ENCODE measurements at regions not wholly inside any gene's neighbourhood (a gene's known extent, or its start where the extent isn't known, plus 50 kb on each side); places are given as distances from the start of the nearest gene placed in this dataset.
A peak's percentile ranks its signal among the peaks of the same experiment; 100 is the strongest.

DNA sequence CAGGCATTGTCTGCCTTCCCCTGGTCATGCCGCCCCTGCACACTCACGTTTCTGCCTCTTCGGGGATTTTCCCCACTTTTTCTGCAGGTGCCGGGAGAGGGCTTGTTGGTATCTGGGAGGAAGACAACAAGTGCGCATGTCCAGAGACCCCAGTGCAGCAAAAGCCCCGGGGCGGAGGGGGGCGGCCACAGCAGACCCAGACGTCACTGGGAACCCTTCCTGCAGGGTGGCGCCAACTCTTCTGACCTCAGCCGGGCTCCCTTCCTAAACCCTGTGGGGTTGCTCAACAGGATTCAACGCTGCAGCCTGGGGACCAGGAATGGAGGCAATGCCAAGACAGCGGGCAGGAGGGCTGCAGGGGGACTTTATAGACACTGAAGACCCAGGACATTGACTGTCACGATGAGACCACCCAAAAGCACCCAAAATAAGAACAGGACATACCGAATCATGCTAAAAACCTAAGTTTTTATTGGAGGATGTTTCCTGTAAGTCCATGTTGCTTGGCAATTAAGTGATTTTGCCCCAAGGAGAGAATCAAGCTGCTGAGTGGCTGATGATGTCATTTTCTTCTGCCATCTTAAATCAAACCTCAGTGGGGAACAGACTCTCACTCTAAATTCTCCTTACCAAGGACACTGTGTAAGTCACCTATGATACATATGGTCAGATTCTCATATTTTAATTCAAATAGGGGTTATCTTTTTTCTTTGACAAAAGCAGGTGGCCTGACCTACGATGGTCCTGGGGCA, 62.9 kb upstream of the SIMC1 start:
- Histone ChIP-seq H3K4me3 (ENCODE audit: low read depth, low read length) (no peak overlapping the region), H3K36me3 (no peaks in the 10 kb centered on the region), H3K27ac (no peak overlapping the region), H3K9me3 (ENCODE audit: severe bottlenecking) (peaks cover 2% of the 10 kb centered on the region), H3K27me3 (ENCODE audit: insufficient read depth, low read depth, severe bottlenecking) (no peaks in the 10 kb centered on the region)
- no peak for DNase-seq
- TF ChIP-seq, protein P1, sequence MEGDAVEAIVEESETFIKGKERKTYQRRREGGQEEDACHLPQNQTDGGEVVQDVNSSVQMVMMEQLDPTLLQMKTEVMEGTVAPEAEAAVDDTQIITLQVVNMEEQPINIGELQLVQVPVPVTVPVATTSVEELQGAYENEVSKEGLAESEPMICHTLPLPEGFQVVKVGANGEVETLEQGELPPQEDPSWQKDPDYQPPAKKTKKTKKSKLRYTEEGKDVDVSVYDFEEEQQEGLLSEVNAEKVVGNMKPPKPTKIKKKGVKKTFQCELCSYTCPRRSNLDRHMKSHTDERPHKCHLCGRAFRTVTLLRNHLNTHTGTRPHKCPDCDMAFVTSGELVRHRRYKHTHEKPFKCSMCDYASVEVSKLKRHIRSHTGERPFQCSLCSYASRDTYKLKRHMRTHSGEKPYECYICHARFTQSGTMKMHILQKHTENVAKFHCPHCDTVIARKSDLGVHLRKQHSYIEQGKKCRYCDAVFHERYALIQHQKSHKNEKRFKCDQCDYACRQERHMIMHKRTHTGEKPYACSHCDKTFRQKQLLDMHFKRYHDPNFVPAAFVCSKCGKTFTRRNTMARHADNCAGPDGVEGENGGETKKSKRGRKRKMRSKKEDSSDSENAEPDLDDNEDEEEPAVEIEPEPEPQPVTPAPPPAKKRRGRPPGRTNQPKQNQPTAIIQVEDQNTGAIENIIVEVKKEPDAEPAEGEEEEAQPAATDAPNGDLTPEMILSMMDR (IDR thresholded peaks at IDR 0.05; ENCODE audit: low read depth, low read length), result no peak

DNA sequence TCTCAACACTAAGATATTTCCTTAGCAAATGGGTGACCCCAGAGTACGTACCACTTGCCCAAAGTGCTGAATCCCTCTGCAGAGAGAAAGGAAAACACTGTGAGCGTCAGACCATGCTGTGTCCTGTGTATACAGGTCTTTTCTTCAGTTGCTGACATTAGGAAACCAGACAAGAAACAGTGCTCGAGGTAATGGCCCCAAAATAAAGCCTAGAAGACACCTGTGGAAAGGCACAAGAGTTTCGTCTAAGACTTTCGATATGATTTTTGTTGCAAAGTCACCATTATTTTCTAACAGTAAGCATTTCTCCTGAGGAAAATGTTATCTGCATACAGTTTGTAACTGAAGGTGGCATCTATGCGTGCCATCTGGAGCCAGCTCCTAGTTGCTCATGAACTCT, 62.0 kb upstream of the SIMC1 start:
- Histone ChIP-seq H3K36me3 (no peaks in the 10 kb centered on the region), H3K4me3 (ENCODE audit: low read depth, low read length) (no peak overlapping the region), H3K27ac (no peak overlapping the region), H3K9me3 (ENCODE audit: severe bottlenecking) (peaks cover 2% of the 10 kb centered on the region), H3K27me3 (ENCODE audit: insufficient read depth, low read depth, severe bottlenecking) (no peaks in the 10 kb centered on the region)
- TF ChIP-seq, protein P1 (IDR thresholded peaks at IDR 0.05; ENCODE audit: low read depth, low read length), result no peak
- no peak for DNase-seq

DNA sequence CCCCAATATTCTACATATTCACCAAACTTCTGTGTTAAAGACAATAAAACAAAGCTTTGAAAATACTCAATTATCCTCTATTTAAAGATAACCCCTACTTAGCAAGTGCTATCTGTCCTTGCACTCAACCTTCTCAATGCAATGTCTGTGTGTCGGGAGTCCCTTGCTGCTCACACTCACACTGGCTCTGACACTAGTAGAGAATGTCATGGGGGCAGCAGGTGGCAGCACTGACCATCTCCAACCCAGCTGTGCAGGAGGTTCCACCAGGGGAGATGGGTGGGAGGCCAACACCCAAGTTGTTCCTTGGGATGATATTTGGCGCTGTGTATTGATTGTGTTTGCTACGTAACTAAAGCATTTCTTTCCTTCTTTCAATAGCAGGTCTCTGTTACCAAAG, 59.4 kb upstream of the SIMC1 start:
- TF ChIP-seq, protein P1 (IDR thresholded peaks at IDR 0.05; ENCODE audit: low read depth, low read length), result peak; percentile 36; the same call in 1 of the 2 replicates

DNA sequence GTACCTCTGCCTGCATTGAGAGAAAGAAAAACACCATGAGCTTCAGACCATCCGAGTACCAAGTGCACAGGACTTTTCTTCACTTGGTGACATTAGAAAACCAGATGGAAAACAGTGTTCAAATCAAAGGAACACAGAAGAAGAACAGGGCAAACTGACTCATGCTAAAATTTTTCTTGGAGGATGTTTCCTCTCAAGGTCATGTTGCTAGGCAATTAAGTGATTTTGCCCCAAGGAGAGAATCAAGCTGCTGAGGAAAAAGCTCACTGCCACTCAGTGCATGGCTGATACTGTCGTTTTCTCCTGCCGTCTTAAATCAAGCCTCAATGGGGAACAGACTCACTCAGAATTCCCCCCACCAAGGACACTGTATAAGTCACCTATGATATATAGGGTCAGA, 57.9 kb upstream of the SIMC1 start:
- Histone ChIP-seq H3K9me3 (ENCODE audit: severe bottlenecking) (peaks cover 2% of the 10 kb centered on the region), H3K27me3 (ENCODE audit: insufficient read depth, low read depth, severe bottlenecking) (no peaks in the 10 kb centered on the region), H3K4me3 (ENCODE audit: low read depth, low read length) (no peak overlapping the region), H3K27ac (no peak overlapping the region), H3K36me3 (no peaks in the 10 kb centered on the region)
- DNase-seq, result no peak
- TF ChIP-seq, protein P1 (IDR thresholded peaks at IDR 0.05; ENCODE audit: low read depth, low read length), result no peak

More for the DNA sequence above, 59.4 kb upstream of the SIMC1 start:
- H3K36me3 ChIP-seq, result no peaks in the 10 kb centered on the region
- no peak overlapping the region for H3K4me3 ChIP-seq (ENCODE audit: low read depth, low read length)
- H3K27ac ChIP-seq, result no peak overlapping the region
- peak; percentile 28 for DNase-seq
- H3K27me3 ChIP-seq (ENCODE audit: insufficient read depth, low read depth, severe bottlenecking), result no peaks in the 10 kb centered on the region
- peaks cover 2% of the 10 kb centered on the region for H3K9me3 ChIP-seq (ENCODE audit: severe bottlenecking)

DNA sequence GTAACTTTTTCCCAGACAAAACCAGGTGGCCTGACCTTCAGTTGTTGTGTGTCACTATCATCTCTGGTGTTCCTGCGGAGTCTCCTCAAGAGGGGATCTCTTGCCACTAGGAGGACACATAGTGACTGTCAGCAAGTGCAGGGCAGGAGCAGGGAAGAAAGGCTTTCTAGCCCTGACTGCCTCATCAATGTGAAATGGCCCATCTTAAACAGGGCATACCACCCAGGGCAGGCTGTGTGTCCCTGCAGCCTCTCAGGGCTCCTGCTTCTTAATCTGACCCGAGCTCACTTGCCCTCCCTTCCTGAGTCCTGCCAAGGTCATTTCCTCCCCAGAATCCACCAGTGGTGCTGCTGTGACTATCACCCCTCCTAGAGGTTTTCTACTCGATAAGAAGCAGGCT, 57.4 kb upstream of the SIMC1 start:
- TF ChIP-seq, protein P1 (IDR thresholded peaks at IDR 0.05; ENCODE audit: low read depth, low read length), result no peak
- Histone ChIP-seq H3K9me3 (ENCODE audit: severe bottlenecking) (peaks cover 2% of the 10 kb centered on the region), H3K27ac (no peak overlapping the region), H3K27me3 (ENCODE audit: insufficient read depth, low read depth, severe bottlenecking) (no peaks in the 10 kb centered on the region), H3K4me3 (ENCODE audit: low read depth, low read length) (no peak overlapping the region), H3K36me3 (no peaks in the 10 kb centered on the region)
- DNase-seq, result no peak

Measured in WERI-Rb-1 (cell line).